ENCODE measurements at regions not wholly inside any gene's neighbourhood (a gene's known extent, or its start where the extent isn't known, plus 50 kb on each side); places are given as distances from the start of the nearest gene placed in this dataset.
"Not testable (repeated sequence)": the region's sequence is repeated elsewhere in the genome, so short reads cannot be mapped to it uniquely, and the experiment has no call there.

- POLR2A ChIA-PET; DNase-seq (ENCODE audit: low spot score); H3K9me3 ChIP-seq (ENCODE audit: low read length); H4K20me1 ChIP-seq (ENCODE audit: insufficient read depth, low read length); H3K4me1 ChIP-seq (ENCODE audit: insufficient read depth, low read length); H3K36me3 ChIP-seq (replicated peaks in 1 of 2; ENCODE audit: control insufficient read depth in 1 of 2, insufficient read depth in 2 of 2, low read length in 2 of 2); H3K9ac ChIP-seq (ENCODE audit: insufficient read depth, low read depth, low read length); H3K27ac ChIP-seq (ENCODE audit: extremely low read length, insufficient read depth, low read length); H3K4me3 ChIP-seq (replicated peaks in 1 of 3; ENCODE audit: insufficient read depth in 1 of 3, low read depth in 2 of 3, low read length in 3 of 3); H3K27me3 ChIP-seq (ENCODE audit: control insufficient read depth in 1 of 2, insufficient read depth in 2 of 2, low read length in 2 of 2); ATAC-seq; FAIRE-seq; intact Hi-C loops (cut with micrococcal nuclease; ENCODE audit: unreplicated experiment); H2AFZ ChIP-seq (ENCODE audit: low read length); in situ Hi-C loops (cut with HindIII; ENCODE audit: extremely low pct_ligation_motif_present, low pct_unique_long_range_greater_than_20kb); H3K4me2 ChIP-seq (ENCODE audit: low read depth, low read length); H3K79me2 ChIP-seq (ENCODE audit: insufficient read depth, low read length); BruUV-seq (replicated peaks); CTCF ChIA-PET (ENCODE audit: low intra/inter-chr PET ratio, low total read pairs): not testable (repeated sequence)
- 96% methylated on average over 1 of the region's 1 CpG for WGBS (ENCODE audit: low lambda C conversion rate)
These were observed 423.7 kb upstream of the KCNMB2 start for GRCh38 chr3:178112552-178112951.

GRCh38 chr3:178117641-178118040 is 418.6 kb upstream of the KCNMB2 start:
- Histone ChIP-seq H3K9ac (ENCODE audit: insufficient read depth, low read depth, low read length) (no peak overlapping the region), H3K79me2 (ENCODE audit: insufficient read depth, low read length) (no peaks in the 10 kb centered on the region)
- intact Hi-C loops (cut with micrococcal nuclease; ENCODE audit: unreplicated experiment), result no loop called here
- TF ChIP-seq SIX4 (CRISPR knock-in tag; IDR thresholded peaks at IDR 0.05) (no peak), HOXD1 (CRISPR knock-in tag; IDR thresholded peaks at IDR 0.05) (no peak), CBFB (CRISPR knock-in tag; IDR thresholded peaks at IDR 0.05) (no peak), GPN1 (CRISPR knock-in tag; IDR thresholded peaks at IDR 0.05; ENCODE audit: borderline replicate concordance) (no peak), ZNF576 (CRISPR knock-in tag; IDR thresholded peaks at IDR 0.05) (no peak), PCBP1 (IDR thresholded peaks at IDR 0.05; ENCODE audit: borderline replicate concordance, low read depth, low read length) (no peak), ZNF24 (IDR thresholded peaks at IDR 0.05) (no peak), NR2F1 (CRISPR knock-in tag; IDR thresholded peaks at IDR 0.05) (no peak), ZBTB46 (CRISPR knock-in tag; IDR thresholded peaks at IDR 0.05; ENCODE audit: borderline replicate concordance) (no peak), POLR2AphosphoS5 (IDR thresholded peaks at IDR 0.05; ENCODE audit: low read depth, low read length) (no peak), ARHGAP35 (CRISPR knock-in tag; IDR thresholded peaks at IDR 0.05; ENCODE audit: borderline replicate concordance) (no peak), CBX2 (IDR thresholded peaks at IDR 0.05; ENCODE audit: low read depth, low read length) (no peak), CBX2 (CRISPR knock-in tag; IDR thresholded peaks at IDR 0.05; ENCODE audit: low read depth) (no peak), ZNF891 (CRISPR knock-in tag; IDR thresholded peaks at IDR 0.05) (no peak), ZBTB33 (CRISPR knock-in tag; IDR thresholded peaks at IDR 0.05) (no peak), ZBTB8A (CRISPR knock-in tag; IDR thresholded peaks at IDR 0.05; ENCODE audit: borderline replicate concordance, low read depth) (no peak)

More at GRCh38 chr3:178117641-178118040, 418.6 kb upstream of the KCNMB2 start:
- Histone ChIP-seq H4K20me1 (ENCODE audit: insufficient read depth, low read length) (no peaks in the 10 kb centered on the region), H3K27ac (ENCODE audit: extremely low read length, insufficient read depth, low read length) (no peak overlapping the region), H3K4me2 (ENCODE audit: low read depth, low read length) (no peak overlapping the region), H3K27me3 (ENCODE audit: control insufficient read depth in 1 of 2, insufficient read depth in 2 of 2, low read length in 2 of 2) (no peaks in the 10 kb centered on the region), H2AFZ (ENCODE audit: low read length) (no peak overlapping the region), H3K4me3 (replicated peaks in 1 of 3; ENCODE audit: insufficient read depth in 1 of 3, low read depth in 2 of 3, low read length in 3 of 3) (no peak overlapping the region), H3K36me3 (replicated peaks in 1 of 2; ENCODE audit: control insufficient read depth in 1 of 2, insufficient read depth in 2 of 2, low read length in 2 of 2) (no peaks in the 10 kb centered on the region), H3K9me3 (ENCODE audit: low read length) (no peaks in the 10 kb centered on the region), H3K4me1 (ENCODE audit: insufficient read depth, low read length) (no peaks in the 10 kb centered on the region)
- WGBS (ENCODE audit: low lambda C conversion rate), result 24% methylated on average over 3 of the region's 3 CpGs
- ATAC-seq (no peak), DNase-seq (ENCODE audit: low spot score) (no peak), FAIRE-seq (no peak)
- CTCF ChIA-PET (ENCODE audit: low intra/inter-chr PET ratio, low total read pairs), result no interaction called here
- no TSS peak for BruUV-seq (replicated peaks)
- POLR2A ChIA-PET, result no interaction called here
- in situ Hi-C loops (cut with HindIII; ENCODE audit: extremely low pct_ligation_motif_present, low pct_unique_long_range_greater_than_20kb), result no loop called here
